Inflammatory macrophage treated with lipopolysaccharide for 4 hours (primary cell): ENCODE measurements at regions not wholly inside any gene's neighbourhood (a gene's known extent, or its start where the extent isn't known, plus 50 kb on each side); places are given as distances from the start of the nearest gene placed in this dataset.
"Not testable (repeated sequence)": the region's sequence is repeated elsewhere in the genome, so short reads cannot be mapped to it uniquely, and the experiment has no call there.

Experiments used
- DNase-seq: peaks from one replicate; pipeline ENCODE4 v3.0.0-alpha.2; 2020

- no peak for DNase-seq
Observed at GRCh38 chr2:11923935-11924334, 177.5 kb downstream of the LPIN1 start.

GRCh38 chr2:11925295-11926066, 179.0 kb downstream of the LPIN1 start:
- DNase-seq: no peak

GRCh38 chr2:11930211-11930761, 183.9 kb downstream of the LPIN1 start:
- peak; percentile 92 for DNase-seq

- DNase-seq: no peak
Observed at GRCh38 chr2:11932048-11932512, 185.6 kb downstream of the LPIN1 start.

GRCh38 chr2:11932962-11933361, 186.5 kb downstream of the LPIN1 start:
- DNase-seq: no peak

GRCh38 chr2:11933854-11934253, 187.4 kb downstream of the LPIN1 start:
- peak; percentile 58 for DNase-seq

GRCh38 chr2:11936761-11937160, 190.3 kb downstream of the LPIN1 start:
- no peak for DNase-seq

GRCh38 chr2:11938196-11938595, 191.8 kb downstream of the LPIN1 start:
- DNase-seq: no peak

GRCh38 chr2:11939523-11939922, 193.1 kb downstream of the LPIN1 start:
- DNase-seq: no peak

GRCh38 chr2:11940121-11940743, 193.8 kb downstream of the LPIN1 start:
- DNase-seq: no peak

GRCh38 chr2:11940799-11941198, 194.4 kb downstream of the LPIN1 start:
- DNase-seq: no peak

GRCh38 chr2:11941201-11942177, 195.1 kb downstream of the LPIN1 start:
- DNase-seq: no peak

GRCh38 chr2:11942178-11942569, 195.7 kb downstream of the LPIN1 start:
- DNase-seq: no peak

- peak; percentile 18 for DNase-seq
Observed at GRCh38 chr2:11944311-11944710, 197.9 kb downstream of the LPIN1 start.

GRCh38 chr2:11945139-11946126, 199.0 kb downstream of the LPIN1 start:
- peak; percentile 83 for DNase-seq

GRCh38 chr2:11947956-11948355, 201.5 kb downstream of the LPIN1 start:
- DNase-seq: peak; percentile 76

- DNase-seq: peak; percentile 47
Observed at GRCh38 chr2:11949732-11950523, 203.5 kb downstream of the LPIN1 start.

- no peak for DNase-seq
Observed at GRCh38 chr2:11950896-11951295, 204.5 kb downstream of the LPIN1 start.

GRCh38 chr2:11951492-11951891, 205.1 kb downstream of the LPIN1 start:
- DNase-seq: not testable (repeated sequence)

GRCh38 chr2:11953258-11953657, 206.8 kb downstream of the LPIN1 start:
- DNase-seq: no peak

GRCh38 chr2:11955314-11955713, 208.9 kb downstream of the LPIN1 start:
- peak; percentile 41 for DNase-seq
